Adrenal gland (tissue), 5 donors: ENCODE measurements at regions not wholly inside any gene's neighbourhood (a gene's known extent, or its start where the extent isn't known, plus 50 kb on each side); places are given as distances from the start of the nearest gene placed in this dataset.

Experiments used
- POLR2A ChIP-seq, 2 donors: fragments of 450-650 bp; IDR thresholded peaks; one replicate each; pipeline ENCODE4 v1.6.1; 2017; ENCODE audit warnings: antibody characterized with exemption in 2 of 2, mild to moderate bottlenecking in 2 of 2, moderate library complexity in 1 of 2
- TF ChIP-seq, protein P1 (sequence below), 6 experiments: fragments of 450-650 bp in 4 of 6; fragments of 200-600 bp in 2 of 6; sonication (generic) in 1 of 6; IDR thresholded peaks; 1 replicate in 5 of 6; 2 replicates in 1 of 6; pipeline versions ENCODE4 v1.5.1 to v1.8.0; 2016 to 2021; ENCODE audit warnings: antibody characterized with exemption in 6 of 6, mild to moderate bottlenecking in 2 of 6, moderate library complexity in 1 of 6
- donor health status: DM: no; HTN: no; CAD: no.

DNA sequence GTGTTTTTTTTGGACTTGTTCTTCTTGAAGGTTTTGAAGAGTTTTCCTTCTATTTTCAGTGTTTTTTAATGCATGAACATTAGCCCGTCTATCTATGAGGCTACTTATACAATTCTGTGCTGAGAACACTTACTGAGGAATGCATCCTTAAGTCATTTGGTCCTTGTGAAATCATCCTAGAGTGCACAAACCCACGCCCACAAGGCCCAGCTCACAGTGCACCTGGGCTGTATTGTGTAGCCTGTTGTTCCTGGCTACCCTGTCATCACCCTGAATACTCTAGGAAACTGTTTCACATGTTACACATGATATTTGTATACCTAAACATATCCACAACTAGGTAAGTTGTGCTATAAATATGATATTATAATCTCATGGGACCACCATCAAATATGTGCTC, 1226.7 kb downstream of the NLGN4Y start:
- TF ChIP-seq, protein P1, sequence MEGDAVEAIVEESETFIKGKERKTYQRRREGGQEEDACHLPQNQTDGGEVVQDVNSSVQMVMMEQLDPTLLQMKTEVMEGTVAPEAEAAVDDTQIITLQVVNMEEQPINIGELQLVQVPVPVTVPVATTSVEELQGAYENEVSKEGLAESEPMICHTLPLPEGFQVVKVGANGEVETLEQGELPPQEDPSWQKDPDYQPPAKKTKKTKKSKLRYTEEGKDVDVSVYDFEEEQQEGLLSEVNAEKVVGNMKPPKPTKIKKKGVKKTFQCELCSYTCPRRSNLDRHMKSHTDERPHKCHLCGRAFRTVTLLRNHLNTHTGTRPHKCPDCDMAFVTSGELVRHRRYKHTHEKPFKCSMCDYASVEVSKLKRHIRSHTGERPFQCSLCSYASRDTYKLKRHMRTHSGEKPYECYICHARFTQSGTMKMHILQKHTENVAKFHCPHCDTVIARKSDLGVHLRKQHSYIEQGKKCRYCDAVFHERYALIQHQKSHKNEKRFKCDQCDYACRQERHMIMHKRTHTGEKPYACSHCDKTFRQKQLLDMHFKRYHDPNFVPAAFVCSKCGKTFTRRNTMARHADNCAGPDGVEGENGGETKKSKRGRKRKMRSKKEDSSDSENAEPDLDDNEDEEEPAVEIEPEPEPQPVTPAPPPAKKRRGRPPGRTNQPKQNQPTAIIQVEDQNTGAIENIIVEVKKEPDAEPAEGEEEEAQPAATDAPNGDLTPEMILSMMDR (IDR thresholded peaks at IDR 0.05) = no peak
- TF ChIP-seq POLR2A (IDR thresholded peaks at IDR 0.05) = no peak
